ENCODE measurements at regions not wholly inside any gene's neighbourhood (a gene's known extent, or its start where the extent isn't known, plus 50 kb on each side); places are given as distances from the start of the nearest gene placed in this dataset.

GRCh38 chr16:86061318-86061695, 162.3 kb downstream of the IRF8 start:
- TF ChIP-seq POLR2AphosphoS5 (IDR thresholded peaks at IDR 0.05; ENCODE audit: low read depth, low read length) (no peak), TAF1 (IDR thresholded peaks at IDR 0.05; ENCODE audit: low read depth, low read length) (no peak), POLR2A (IDR thresholded peaks at IDR 0.05; ENCODE audit: low read depth, low read length) (no peak)
